D721Med (cell line): ENCODE measurements at regions not wholly inside any gene's neighbourhood (a gene's known extent, or its start where the extent isn't known, plus 50 kb on each side); places are given as distances from the start of the nearest gene placed in this dataset.

ENCODE experiments used
- DNase-seq: peaks from one replicate; pipeline ENCODE4 v3.0.0; 2011; ENCODE audit warnings: low spot score; ENCODE audit not compliant: insufficient read length
- FAIRE-seq: peaks from 2 replicates; lab custom pipeline; 2011; peaks lifted over from hg19 to GRCh38; lab: Jason Lieb, UNC
- CTCF ChIP-seq: IDR thresholded peaks from 2 replicates; pipeline ENCODE4 v1.5.1; 2012; ENCODE audit warnings: mild to moderate bottlenecking, control low read depth; ENCODE audit not compliant: insufficient read depth; ENCODE audit errors: missing control alignments

DNA sequence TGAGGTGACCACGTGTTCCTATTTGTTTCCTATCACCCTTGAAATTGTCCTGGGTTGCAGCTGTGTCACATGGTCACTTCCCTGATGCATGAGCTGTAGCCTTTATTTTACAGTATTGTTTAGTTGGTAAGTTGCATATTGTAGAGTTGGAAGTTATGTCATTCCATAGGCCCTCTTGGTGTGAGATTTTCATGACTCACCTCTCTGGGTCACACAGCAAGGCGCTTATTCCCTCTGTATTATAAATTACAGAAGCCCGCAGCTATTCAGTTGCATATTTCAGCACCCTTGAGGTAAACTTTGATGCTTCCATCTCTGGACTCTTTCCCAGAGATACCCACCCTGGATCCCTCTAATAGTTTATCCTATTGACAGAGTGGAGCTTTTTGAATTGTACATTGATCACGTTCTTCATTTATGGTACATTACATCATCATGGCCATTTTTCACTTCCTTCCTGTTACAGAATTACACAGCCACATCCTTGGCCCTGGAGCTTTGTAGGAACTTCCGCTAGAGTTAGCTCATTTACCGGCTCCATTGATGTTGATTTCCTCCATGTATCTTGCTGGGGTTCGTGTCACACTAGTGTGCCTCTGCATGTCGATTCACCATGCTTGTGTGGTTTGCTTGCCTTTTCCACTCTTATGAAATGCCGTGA is 543.1 kb upstream of the RGMA start:
- FAIRE-seq (no peak), DNase-seq (no peak)
- TF ChIP-seq CTCF = no peak

DNA sequence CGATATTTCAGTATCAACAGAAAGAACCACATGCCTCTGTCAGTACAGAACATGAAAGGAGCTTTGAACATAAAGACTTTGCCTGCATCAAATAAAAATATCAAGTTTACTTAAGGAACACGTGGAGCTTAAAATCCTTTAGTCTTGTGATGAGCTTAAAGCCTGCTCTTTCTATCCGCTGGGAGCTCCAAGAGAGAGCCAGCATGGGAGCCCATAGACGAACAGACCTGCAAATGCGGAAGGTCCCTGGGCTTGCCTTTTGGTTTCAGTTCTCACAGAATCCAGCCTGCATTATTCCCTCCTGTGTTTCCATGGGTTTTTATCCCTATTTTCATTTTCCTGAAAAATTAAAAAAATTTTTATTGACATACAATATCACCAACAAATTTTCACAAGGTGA is 530.6 kb upstream of the RGMA start:
- FAIRE-seq (no peak), DNase-seq (no peak)
- no peak for TF ChIP-seq CTCF

DNA sequence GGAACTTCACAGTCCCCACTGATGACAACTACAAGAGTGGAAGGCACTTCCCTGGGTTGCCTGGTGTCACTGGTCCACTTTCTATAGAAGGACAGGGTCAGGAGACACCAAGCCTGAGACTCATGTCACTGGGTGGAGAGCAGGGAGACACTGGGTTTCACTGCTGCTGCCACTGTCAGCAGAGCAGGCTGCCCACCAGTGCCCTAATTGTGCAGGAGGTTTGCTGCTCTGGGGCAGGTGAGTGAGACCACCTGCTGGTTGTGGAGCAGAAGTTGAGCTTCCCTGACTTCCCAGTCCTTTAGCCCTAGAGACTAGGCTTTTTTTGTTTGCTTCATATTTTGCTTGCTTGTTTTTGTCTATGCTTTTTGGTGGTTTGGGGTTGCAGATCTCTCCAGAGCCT is 528.4 kb upstream of the RGMA start:
- no peak for FAIRE-seq
- DNase-seq = no peak
- no peak for TF ChIP-seq CTCF

- no peak for DNase-seq
- FAIRE-seq = no peak
- no peak for TF ChIP-seq CTCF
Observed at GRCh38 chr15:93614386-93615104, 525.5 kb upstream of the RGMA start.

- DNase-seq = no peak
- FAIRE-seq = no peak
- no peak for TF ChIP-seq CTCF
Observed at GRCh38 chr15:93613386-93613785, 524.4 kb upstream of the RGMA start.

DNA sequence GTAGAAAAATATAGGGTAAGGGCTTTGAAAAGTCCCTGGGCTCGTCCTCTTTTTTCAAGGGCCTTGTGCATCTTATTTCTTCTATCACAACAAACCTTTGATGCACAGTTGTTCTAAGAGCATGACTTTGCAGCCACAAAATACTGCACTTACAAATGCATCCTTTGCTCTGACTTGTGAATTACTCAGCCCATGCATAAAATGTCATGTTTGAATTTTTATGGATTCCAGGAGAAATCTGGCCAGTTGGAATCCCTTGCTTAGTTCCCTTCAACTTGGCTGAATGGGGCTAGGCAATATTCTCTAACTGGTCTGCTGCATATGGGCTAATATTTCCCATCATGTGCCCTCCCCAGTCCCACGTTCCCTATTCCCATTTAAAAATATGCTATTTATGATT is 523.9 kb upstream of the RGMA start:
- FAIRE-seq = no peak
- no peak for DNase-seq
- TF ChIP-seq CTCF = no peak

DNA sequence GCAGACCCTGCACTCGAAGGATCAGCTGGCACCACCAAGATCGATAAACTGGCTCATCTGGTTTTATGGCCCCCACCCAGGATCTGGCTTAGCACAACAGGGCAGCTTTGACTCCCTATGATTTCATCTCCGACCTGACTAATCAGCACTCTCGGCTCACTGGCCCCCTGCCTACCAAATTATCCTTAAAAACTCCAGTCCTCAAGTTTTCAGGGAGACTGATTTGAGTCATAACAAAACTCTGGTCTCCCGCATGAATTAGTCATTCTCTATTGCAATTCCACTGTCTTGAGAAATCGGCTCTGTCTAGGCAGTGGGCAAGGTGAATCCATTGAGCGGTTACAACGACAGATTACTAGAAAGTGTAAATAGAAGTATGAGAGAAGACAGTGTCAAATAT is 521.9 kb upstream of the RGMA start:
- TF ChIP-seq CTCF = no peak
- DNase-seq = no peak
- no peak for FAIRE-seq
